HG02571 (cell line): ENCODE measurements at regions not wholly inside any gene's neighbourhood (a gene's known extent, or its start where the extent isn't known, plus 50 kb on each side); places are given as distances from the start of the nearest gene placed in this dataset.
"Not testable (repeated sequence)": the region's sequence is repeated elsewhere in the genome, so short reads cannot be mapped to it uniquely, and the experiment has no call there.

Experiments
- ATAC-seq: cut with Tn5 transposase; IDR thresholded peaks from one replicate; pipeline ENCODE4 v1.9.1; 2021; ENCODE audit warnings: mild to moderate bottlenecking, moderate library complexity; ENCODE audit not compliant: unreplicated experiment

GRCh38 chr2:59413751-59414570 lies 1139.5 kb downstream of the BCL11A start:
- no peak for ATAC-seq

DNA sequence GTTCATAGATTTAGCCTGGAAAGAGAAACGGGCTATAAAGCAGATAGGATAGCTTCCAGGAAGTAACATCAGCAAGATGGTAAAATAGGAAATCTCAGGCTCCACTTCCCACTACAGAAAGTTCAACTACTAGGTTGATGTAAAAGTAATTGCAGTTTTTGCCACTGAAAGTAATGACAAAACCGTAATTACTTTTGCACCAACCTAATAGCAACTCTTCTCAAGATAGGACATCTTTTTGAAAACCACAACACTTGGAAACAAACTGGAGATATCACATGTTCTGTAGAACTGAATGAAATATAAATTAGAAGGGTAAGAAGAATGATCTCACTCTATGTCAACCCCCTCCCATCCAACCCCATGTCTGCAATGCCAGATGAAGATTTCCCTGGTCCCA lies 1154.3 kb downstream of the BCL11A start:
- ATAC-seq = no peak

- ATAC-seq = no peak
Measured at GRCh38 chr2:59398081-59398480, 1155.4 kb downstream of the BCL11A start.

- no peak for ATAC-seq
Measured at GRCh38 chr2:59395119-59395518, 1154.0 kb upstream of the FANCL start.

DNA sequence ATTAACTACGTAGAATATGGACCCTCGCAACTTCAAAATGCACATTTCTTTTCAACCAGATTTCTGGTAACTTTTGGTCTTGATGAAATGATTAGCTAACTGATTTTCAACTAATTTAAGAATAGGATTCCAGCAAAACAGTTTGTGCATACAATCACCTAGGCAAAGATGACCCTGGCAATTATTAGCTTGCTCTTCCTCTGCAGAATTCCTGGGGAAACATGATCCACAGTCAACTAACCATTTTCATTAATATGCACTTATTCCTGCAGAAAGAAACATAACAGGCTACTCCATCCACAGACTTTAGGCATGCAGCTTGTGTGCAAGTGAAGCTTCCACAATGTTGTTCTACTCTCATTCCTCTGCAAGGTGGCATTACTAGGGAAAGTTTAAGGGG lies 1150.8 kb upstream of the FANCL start:
- no peak for ATAC-seq

DNA sequence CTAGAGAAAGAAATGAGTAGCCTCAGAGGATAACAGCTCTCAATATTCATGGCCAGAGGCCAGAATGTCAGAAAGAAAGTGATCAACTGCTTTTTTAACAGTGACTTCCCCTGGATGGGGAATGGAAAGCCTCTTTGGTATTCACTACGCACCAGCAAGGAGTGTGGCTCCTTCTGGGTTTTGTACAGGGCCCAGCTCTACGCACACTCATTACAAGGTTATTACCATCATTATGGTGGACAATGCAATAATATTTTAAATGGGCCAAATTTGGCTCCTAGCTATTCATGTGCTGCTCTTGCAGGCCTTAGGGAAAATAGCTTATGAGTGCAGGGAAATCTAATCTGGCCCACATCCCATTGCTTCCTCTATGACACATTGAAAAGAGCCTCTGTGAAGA lies 1149.5 kb upstream of the FANCL start:
- no peak for ATAC-seq

DNA sequence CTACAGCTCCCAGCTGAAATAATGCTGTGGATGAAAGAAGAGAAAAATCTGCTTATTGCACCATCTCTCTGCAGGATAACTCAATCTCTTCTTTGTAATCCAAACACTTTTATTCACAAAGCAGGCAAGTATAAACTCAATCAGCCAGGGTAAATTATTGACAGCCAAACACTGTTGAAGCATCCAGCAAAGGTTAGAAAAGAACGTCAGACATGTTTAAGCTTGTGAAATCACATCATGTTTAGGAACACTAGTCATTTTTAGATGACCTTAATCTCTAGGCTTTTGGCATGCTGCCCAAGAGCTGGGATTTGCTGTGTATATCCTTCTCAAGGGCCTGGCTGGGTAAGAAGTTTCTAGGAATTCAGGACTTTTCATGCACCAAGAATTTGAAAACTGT lies 1148.1 kb upstream of the FANCL start:
- no peak for ATAC-seq

GRCh38 chr2:59385971-59386370 lies 1144.8 kb upstream of the FANCL start:
- ATAC-seq = no peak

GRCh38 chr2:59383473-59383872 lies 1142.3 kb upstream of the FANCL start:
- ATAC-seq = no peak

DNA sequence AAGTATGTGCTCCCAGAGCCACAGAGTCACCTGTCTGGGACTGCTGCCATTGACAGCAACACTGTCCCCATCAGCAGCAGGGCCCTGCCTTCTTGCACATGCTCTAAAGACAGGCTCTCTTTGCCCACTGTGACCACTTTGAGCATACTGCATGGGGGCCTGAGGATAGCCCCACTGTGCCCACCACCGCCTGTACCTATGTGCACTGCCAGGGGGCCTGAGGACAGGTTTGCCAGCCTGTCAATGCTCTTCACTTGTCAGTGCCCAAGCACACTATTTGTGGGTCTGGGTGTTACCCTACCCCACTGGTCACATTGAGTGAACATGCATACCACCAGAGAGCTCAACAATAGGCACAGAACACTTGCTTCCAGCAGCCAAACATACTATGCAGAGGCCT lies 1137.0 kb upstream of the FANCL start:
- ATAC-seq = no peak

GRCh38 chr2:59366288-59366687 lies 1125.2 kb upstream of the FANCL start:
- no peak for ATAC-seq

GRCh38 chr2:59354498-59354897 lies 1113.4 kb upstream of the FANCL start:
- no peak for ATAC-seq

DNA sequence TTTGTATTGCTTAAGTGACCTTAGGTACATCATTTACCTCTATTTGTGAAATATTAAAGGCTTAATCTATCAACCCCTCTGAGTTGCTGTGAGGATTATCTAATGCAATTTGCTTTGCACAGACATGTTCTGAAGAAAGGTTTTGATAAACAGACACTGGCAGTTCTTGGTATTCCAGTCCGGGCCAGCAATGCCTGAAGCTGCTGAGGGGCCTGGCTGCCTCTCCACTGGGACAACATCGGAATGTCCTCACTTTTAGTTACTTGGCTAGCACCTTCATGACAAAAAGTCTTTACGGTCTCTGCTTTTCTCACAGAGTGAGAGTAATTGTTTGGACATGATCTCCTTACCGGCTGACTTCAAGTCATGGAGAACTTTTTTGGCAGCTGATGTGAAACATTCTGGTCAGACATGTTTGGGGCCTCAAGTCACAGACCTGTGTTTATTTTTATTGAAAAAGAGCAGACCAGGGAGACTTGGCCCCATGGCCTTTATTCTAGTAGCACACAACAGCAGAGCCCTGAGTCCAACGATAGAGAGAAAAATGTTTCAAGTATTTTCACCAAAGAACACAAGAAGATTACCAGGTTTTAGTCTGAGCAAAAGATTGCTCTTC lies 1112.3 kb upstream of the FANCL start:
- no peak for ATAC-seq

GRCh38 chr2:59342166-59342565 lies 1101.0 kb upstream of the FANCL start:
- no peak for ATAC-seq

- no peak for ATAC-seq
Measured at GRCh38 chr2:59339837-59340207, 1098.7 kb upstream of the FANCL start.

- no peak for ATAC-seq
Measured at GRCh38 chr2:59339121-59339836, 1098.2 kb upstream of the FANCL start.

- ATAC-seq = no peak
Measured at GRCh38 chr2:59333007-59333406, 1091.9 kb upstream of the FANCL start.

DNA sequence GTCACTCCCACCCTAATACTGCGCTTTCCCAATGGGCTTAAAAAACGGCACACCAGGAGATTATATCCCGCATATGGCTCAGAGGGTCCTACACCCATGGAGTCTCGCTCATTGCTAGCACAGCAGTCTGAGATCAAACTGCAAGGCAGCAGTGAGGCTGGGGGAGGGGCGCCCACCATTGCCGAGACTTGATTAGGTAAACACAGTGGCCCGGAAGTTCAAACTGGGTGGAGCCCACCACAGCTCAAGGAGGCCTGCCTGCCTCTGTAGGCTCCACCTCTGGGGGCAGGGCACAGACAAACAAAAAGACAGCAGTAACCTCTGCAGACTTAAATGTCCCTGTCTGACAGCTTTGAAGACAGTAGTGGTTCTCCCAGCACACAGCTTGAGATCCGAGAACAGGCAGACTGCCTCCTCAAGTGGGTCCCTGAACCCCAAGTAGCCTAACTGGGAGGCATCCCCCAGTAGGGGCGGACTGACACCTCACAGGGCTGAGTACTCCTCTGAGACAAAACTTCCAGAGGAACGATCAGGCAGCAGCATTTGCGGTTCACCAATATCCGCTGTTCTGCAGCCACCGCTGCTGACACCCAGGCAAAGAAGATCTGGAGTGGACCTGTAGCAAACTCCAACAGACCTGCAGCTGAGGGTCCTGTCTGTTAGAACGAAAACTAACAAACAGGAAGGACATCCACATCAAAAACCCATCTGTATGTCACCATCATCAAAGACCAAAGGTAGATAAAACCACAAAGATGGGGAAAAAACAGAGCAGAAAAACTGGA lies 1085.6 kb upstream of the FANCL start:
- not testable (repeated sequence) for ATAC-seq

- no peak for ATAC-seq
Measured at GRCh38 chr2:59322870-59323269, 1081.7 kb upstream of the FANCL start.

- ATAC-seq = no peak
Measured at GRCh38 chr2:59322005-59322404, 1080.9 kb upstream of the FANCL start.

GRCh38 chr2:59314031-59314766 lies 1073.1 kb upstream of the FANCL start:
- no peak for ATAC-seq
